GM23338 (cell line): ENCODE measurements at regions not wholly inside any gene's neighbourhood (a gene's known extent, or its start where the extent isn't known, plus 50 kb on each side); places are given as distances from the start of the nearest gene placed in this dataset.

Experiments
- EZH2 ChIP-seq: fragments of 200-600 bp; sonication (generic); IDR thresholded peaks from one replicate; pipeline ENCODE4 v1.8.0; 2017; ENCODE audit warnings: antibody characterized with exemption, mild to moderate bottlenecking, low read depth; ENCODE audit not compliant: unreplicated experiment
- STAT1 ChIP-seq: IDR thresholded peaks from one replicate; pipeline ENCODE4 v1.6.1; 2016; ENCODE audit warnings: antibody characterized with exemption; ENCODE audit not compliant: unreplicated experiment
- TF ChIP-seq, protein P1 (sequence below): IDR thresholded peaks from one replicate; pipeline ENCODE4 v1.6.1; 2018; ENCODE audit warnings: antibody characterized with exemption; ENCODE audit not compliant: unreplicated experiment

DNA sequence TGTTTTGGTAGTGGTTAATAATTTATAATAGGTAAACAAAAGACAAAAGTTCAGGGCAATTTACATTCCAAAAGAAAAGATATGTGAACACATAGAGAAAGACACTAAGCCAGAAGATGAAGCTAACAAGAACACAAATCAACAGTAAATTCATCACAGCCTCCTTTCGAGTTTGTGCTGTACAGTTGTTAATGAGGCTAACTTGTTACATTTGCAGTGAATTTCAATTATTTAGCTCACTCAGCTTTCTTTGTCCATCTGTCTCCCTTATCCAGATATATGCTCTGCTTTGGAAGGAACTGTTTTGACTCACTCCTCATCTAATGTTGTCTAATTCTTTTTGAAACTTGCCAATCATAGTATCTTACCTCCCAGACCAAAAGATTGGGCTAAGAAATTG is 423.3 kb upstream of the OLFM3 start (continued):
- TF ChIP-seq EZH2 = no peak
- TF ChIP-seq, protein P1, sequence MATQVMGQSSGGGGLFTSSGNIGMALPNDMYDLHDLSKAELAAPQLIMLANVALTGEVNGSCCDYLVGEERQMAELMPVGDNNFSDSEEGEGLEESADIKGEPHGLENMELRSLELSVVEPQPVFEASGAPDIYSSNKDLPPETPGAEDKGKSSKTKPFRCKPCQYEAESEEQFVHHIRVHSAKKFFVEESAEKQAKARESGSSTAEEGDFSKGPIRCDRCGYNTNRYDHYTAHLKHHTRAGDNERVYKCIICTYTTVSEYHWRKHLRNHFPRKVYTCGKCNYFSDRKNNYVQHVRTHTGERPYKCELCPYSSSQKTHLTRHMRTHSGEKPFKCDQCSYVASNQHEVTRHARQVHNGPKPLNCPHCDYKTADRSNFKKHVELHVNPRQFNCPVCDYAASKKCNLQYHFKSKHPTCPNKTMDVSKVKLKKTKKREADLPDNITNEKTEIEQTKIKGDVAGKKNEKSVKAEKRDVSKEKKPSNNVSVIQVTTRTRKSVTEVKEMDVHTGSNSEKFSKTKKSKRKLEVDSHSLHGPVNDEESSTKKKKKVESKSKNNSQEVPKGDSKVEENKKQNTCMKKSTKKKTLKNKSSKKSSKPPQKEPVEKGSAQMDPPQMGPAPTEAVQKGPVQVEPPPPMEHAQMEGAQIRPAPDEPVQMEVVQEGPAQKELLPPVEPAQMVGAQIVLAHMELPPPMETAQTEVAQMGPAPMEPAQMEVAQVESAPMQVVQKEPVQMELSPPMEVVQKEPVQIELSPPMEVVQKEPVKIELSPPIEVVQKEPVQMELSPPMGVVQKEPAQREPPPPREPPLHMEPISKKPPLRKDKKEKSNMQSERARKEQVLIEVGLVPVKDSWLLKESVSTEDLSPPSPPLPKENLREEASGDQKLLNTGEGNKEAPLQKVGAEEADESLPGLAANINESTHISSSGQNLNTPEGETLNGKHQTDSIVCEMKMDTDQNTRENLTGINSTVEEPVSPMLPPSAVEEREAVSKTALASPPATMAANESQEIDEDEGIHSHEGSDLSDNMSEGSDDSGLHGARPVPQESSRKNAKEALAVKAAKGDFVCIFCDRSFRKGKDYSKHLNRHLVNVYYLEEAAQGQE = no peak
- TF ChIP-seq STAT1 = no peak
